ENCODE measurements at regions not wholly inside any gene's neighbourhood (a gene's known extent, or its start where the extent isn't known, plus 50 kb on each side); places are given as distances from the start of the nearest gene placed in this dataset.
"Not testable (repeated sequence)": the region's sequence is repeated elsewhere in the genome, so short reads cannot be mapped to it uniquely, and the experiment has no call there.

DNA sequence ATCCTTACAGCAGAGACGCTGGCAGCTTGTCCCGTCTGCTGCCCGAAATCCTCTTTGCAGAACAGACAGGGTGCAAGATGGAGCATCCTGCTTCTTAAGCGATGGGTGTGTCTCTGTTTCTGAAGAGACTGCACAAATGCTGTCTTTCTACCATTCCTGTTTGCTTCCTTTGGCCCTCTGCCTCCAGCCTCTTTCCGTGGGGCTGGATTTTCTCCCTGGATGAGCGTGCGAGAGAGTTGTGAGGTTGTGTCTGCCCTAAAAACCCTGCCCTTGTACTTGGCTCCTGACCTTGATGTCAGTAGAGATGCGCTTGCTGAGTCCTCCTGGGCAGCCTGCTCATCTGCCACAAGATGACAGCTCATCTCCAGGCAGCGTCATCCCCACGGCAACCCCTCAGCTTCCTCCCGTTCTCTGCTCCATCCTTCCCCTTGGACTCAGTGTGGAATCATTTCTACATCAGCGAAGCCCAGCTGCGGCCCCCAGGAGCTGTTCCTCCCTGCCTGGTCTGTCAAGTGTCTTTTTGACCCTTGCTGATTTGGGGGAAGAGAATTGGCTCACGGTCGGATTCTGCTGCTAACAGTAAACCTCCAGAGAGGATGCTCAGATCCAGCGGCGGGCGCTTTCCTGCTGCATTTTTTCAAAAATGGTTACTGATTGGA lies 246.2 kb downstream of the ASMT start:
- TF ChIP-seq, protein P1, sequence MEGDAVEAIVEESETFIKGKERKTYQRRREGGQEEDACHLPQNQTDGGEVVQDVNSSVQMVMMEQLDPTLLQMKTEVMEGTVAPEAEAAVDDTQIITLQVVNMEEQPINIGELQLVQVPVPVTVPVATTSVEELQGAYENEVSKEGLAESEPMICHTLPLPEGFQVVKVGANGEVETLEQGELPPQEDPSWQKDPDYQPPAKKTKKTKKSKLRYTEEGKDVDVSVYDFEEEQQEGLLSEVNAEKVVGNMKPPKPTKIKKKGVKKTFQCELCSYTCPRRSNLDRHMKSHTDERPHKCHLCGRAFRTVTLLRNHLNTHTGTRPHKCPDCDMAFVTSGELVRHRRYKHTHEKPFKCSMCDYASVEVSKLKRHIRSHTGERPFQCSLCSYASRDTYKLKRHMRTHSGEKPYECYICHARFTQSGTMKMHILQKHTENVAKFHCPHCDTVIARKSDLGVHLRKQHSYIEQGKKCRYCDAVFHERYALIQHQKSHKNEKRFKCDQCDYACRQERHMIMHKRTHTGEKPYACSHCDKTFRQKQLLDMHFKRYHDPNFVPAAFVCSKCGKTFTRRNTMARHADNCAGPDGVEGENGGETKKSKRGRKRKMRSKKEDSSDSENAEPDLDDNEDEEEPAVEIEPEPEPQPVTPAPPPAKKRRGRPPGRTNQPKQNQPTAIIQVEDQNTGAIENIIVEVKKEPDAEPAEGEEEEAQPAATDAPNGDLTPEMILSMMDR (IDR thresholded peaks at IDR 0.05; ENCODE audit: control insufficient read depth, insufficient read depth, low read depth, low read length, missing control alignments): no peak
- no peak for DNase-seq (ENCODE audit: low read depth)
- no peak overlapping the region for H3K4me3 ChIP-seq (ENCODE audit: control insufficient read depth, low read depth, low read length)

DNA sequence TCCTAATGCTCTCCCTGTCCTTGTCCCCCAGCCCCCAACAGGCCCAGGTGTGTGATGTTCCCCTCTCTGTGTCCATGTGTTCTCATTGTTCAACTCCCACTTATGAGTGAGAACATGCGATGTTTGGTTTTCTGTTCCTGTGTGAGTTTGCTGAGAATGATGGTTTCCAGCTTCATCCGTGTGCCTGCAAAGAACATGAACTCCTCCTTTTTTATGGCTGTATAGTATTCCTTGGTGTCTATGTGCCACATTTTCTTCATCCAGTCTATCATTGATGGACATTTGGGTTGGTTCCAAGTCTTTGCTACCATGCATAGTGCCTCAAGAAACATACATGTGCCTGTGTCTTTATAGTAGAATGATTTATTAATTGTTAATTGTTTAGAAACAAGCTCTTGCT lies 249.1 kb downstream of the ASMT start:
- H3K4me3 ChIP-seq (ENCODE audit: control insufficient read depth, low read depth, low read length); DNase-seq (ENCODE audit: low read depth): not testable (repeated sequence)

DNA sequence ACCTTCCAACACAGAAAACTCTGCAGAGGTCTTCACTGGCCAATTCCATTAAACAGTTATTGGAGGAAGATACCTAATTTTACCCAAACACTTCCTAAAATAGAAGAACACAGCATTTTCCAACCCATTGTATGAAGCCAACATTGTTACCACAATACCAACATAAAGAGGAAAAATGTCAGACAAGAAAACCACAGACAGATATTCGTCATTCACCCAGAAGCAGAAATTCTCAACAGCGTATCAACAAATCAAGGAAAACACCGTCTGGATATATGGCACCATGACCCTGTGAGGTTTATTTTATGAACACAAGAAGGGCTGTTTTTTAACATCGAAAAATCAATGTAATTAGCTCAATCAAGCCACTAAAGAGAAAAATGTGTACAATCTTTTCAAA lies 255.6 kb downstream of the ASMT start:
- no peak for DNase-seq (ENCODE audit: low read depth)
- TF ChIP-seq, protein P1 (IDR thresholded peaks at IDR 0.05; ENCODE audit: control insufficient read depth, insufficient read depth, low read depth, low read length, missing control alignments): no peak
- H3K4me3 ChIP-seq (ENCODE audit: control insufficient read depth, low read depth, low read length): no peak overlapping the region

DNA sequence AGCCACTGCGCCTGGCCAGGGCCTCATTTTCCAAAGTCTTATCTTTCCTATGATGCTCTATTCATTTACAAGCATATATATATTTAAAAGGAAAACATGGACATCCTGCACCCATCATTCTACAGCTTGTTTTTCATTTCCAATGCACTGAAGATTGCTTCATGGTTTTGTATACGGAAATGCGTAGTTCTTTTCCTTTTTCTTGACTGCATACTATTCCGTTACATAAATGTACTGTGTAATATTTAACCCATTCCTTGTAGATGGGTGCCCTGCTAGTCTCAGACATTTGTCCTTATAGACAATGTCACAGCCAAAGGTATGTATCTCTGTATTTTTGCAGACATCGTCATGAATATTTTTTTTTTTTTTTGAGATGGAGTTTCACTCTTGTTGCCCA lies 257.0 kb downstream of the ASMT start:
- H3K4me3 ChIP-seq (ENCODE audit: control insufficient read depth, low read depth, low read length): no peak overlapping the region
- no peak for DNase-seq (ENCODE audit: low read depth)
- TF ChIP-seq, protein P1 (IDR thresholded peaks at IDR 0.05; ENCODE audit: control insufficient read depth, insufficient read depth, low read depth, low read length, missing control alignments): no peak

DNA sequence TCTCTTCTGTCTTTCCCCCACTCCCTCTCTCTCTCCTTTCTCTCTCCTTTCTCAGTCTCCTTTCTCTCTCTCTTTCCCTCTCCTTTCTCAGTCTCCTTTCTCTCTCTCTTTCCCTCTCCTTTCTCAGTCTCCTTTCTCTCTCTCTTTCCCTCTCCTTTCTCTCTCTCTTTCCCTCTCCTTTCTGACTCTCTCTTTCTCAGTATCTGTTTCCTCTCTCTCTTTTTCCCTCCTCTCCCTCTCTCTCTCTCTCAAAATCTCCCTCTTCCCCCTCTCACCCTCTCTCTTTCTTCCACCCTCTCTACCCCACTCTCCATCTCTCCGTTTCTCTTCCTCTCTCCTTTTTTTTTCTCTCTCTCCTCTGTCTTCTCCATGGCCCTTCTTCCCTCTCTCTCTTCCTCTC lies 258.8 kb downstream of the ASMT start:
- no peak for DNase-seq (ENCODE audit: low read depth)
- TF ChIP-seq, protein P1 (IDR thresholded peaks at IDR 0.05; ENCODE audit: control insufficient read depth, insufficient read depth, low read depth, low read length, missing control alignments): no peak
- H3K4me3 ChIP-seq (ENCODE audit: control insufficient read depth, low read depth, low read length): no peak overlapping the region

DNA sequence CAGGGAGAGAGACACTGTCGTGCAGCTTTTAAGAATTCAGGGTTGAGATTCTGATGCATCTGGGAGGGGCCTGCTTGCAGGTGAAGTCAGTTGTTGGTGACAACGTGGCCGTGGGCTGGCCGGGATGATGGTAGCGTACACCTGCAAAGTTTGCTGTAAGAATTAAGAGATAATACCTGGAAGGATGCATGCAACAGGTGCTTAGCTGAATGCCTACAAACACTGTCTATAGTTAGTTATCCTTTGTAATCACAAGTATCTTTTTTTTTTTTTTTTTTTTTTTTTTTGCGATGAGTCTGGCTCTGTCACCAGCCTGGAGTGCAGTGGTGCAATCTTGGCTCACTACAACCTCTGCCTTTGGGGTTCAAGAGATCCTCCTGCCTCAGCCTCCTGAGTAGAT lies 259.6 kb downstream of the ASMT start:
- TF ChIP-seq, protein P1 (IDR thresholded peaks at IDR 0.05; ENCODE audit: control insufficient read depth, insufficient read depth, low read depth, low read length, missing control alignments): no peak
- no peak overlapping the region for H3K4me3 ChIP-seq (ENCODE audit: control insufficient read depth, low read depth, low read length)
- DNase-seq (ENCODE audit: low read depth): no peak

DNA sequence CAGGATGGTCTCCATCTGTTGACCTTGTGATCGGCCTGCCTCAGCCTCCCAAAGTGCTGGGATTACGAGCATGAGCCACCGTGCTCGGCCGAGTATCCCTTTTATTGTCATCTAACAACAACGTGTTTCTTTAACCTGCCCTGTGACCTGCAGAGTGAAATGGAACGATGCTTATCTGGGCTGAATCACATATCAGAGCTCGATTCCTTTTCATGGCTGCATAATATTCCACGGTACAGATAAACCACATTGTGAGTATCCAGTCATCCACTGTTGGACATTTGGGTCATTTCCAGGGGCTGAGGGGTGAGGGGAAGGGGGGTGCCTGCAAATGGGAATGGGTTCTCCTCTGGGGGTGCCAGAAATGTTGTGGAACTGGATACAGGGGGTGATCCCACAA lies 260.0 kb downstream of the ASMT start:
- TF ChIP-seq, protein P1 (IDR thresholded peaks at IDR 0.05; ENCODE audit: control insufficient read depth, insufficient read depth, low read depth, low read length, missing control alignments): no peak
- DNase-seq (ENCODE audit: low read depth): no peak
- H3K4me3 ChIP-seq (ENCODE audit: control insufficient read depth, low read depth, low read length): no peak overlapping the region
